ENCODE measurements at regions not wholly inside any gene's neighbourhood (a gene's known extent, or its start where the extent isn't known, plus 50 kb on each side); places are given as distances from the start of the nearest gene placed in this dataset.

GRCh38 chr5:77844623-77845323 is 68.6 kb upstream of the TBCA start:
- peak overlapping the region; percentile 57 for H3K4me3 ChIP-seq (ENCODE audit: low read depth, low read length)
- no peaks in the 10 kb centered on the region for H3K36me3 ChIP-seq (replicated peaks)
- no peak overlapping the region for H3K27ac ChIP-seq
- no peaks in the 10 kb centered on the region for H3K27me3 ChIP-seq (replicated peaks)
- in situ Hi-C loops (cut with HindIII; ENCODE audit: low pct_ligation_motif_present, low sequenced_read_pairs), result no loop called here
- no peak for DNase-seq
- peak; percentile 51 for TF ChIP-seq CTCF (IDR thresholded peaks at IDR 0.05; ENCODE audit: low read depth, low read length, missing control alignments)

GRCh38 chr5:77844373-77844622 is 68.2 kb upstream of the TBCA start:
- in situ Hi-C loops (cut with HindIII; ENCODE audit: low pct_ligation_motif_present, low sequenced_read_pairs), result no loop called here
- H3K27ac ChIP-seq, result no peak overlapping the region
- DNase-seq, result no peak
- no peaks in the 10 kb centered on the region for H3K27me3 ChIP-seq (replicated peaks)
- TF ChIP-seq CTCF (IDR thresholded peaks at IDR 0.05; ENCODE audit: low read depth, low read length, missing control alignments), result no peak
- peak overlapping the region; percentile 57 for H3K4me3 ChIP-seq (ENCODE audit: low read depth, low read length)
- H3K36me3 ChIP-seq (replicated peaks), result no peaks in the 10 kb centered on the region

GRCh38 chr5:77843570-77844372 is 67.6 kb upstream of the TBCA start:
- Histone ChIP-seq H3K36me3 (replicated peaks) (no peaks in the 10 kb centered on the region), H3K27me3 (replicated peaks) (no peaks in the 10 kb centered on the region), H3K4me3 (ENCODE audit: low read depth, low read length) (peak overlapping the region; percentile 57), H3K27ac (no peak overlapping the region)
- in situ Hi-C loops (cut with HindIII; ENCODE audit: low pct_ligation_motif_present, low sequenced_read_pairs), result no loop called here
- no peak for TF ChIP-seq CTCF (IDR thresholded peaks at IDR 0.05; ENCODE audit: low read depth, low read length, missing control alignments)
- no peak for DNase-seq

GRCh38 chr5:77842243-77842642 is 66.1 kb upstream of the TBCA start:
- no peaks in the 10 kb centered on the region for H3K27me3 ChIP-seq (replicated peaks)
- no peak overlapping the region for H3K4me3 ChIP-seq (ENCODE audit: low read depth, low read length)
- H3K27ac ChIP-seq, result no peak overlapping the region
- TF ChIP-seq CTCF (IDR thresholded peaks at IDR 0.05; ENCODE audit: low read depth, low read length, missing control alignments), result no peak
- H3K36me3 ChIP-seq (replicated peaks), result no peaks in the 10 kb centered on the region
- no peak for DNase-seq
- in situ Hi-C loops (cut with HindIII; ENCODE audit: low pct_ligation_motif_present, low sequenced_read_pairs), result no loop called here

- no peak for TF ChIP-seq CTCF (IDR thresholded peaks at IDR 0.05; ENCODE audit: low read depth, low read length, missing control alignments)
- H3K4me3 ChIP-seq (ENCODE audit: low read depth, low read length), result no peak overlapping the region
- no peak overlapping the region for H3K27ac ChIP-seq
- H3K27me3 ChIP-seq (replicated peaks), result no peaks in the 10 kb centered on the region
- DNase-seq, result no peak
- in situ Hi-C loops (cut with HindIII; ENCODE audit: low pct_ligation_motif_present, low sequenced_read_pairs), result no loop called here
- H3K36me3 ChIP-seq (replicated peaks), result no peaks in the 10 kb centered on the region
Observed at GRCh38 chr5:77841616-77842015, 65.5 kb upstream of the TBCA start.

Data from brain microvascular endothelial cell (primary cell).